ENCODE measurements at regions not wholly inside any gene's neighbourhood (a gene's known extent, or its start where the extent isn't known, plus 50 kb on each side); places are given as distances from the start of the nearest gene placed in this dataset.

- no peak for TF ChIP-seq TCF12 (IDR thresholded peaks at IDR 0.05)
- no peak for TF ChIP-seq NFIC (IDR thresholded peaks at IDR 0.05; ENCODE audit: borderline replicate concordance)
- TF ChIP-seq, protein P1, sequence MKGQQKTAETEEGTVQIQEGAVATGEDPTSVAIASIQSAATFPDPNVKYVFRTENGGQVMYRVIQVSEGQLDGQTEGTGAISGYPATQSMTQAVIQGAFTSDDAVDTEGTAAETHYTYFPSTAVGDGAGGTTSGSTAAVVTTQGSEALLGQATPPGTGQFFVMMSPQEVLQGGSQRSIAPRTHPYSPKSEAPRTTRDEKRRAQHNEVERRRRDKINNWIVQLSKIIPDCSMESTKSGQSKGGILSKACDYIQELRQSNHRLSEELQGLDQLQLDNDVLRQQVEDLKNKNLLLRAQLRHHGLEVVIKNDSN (IDR thresholded peaks at IDR 0.05; ENCODE audit: borderline replicate concordance, low read depth), result no peak
- TF ChIP-seq CTCF (IDR thresholded peaks at IDR 0.05), result no peak
Observed at GRCh38 chr12:33639975-33640374, 200.4 kb upstream of the SYT10 start.
